Peyer's patch (tissue), 4 donors: ENCODE measurements at regions not wholly inside any gene's neighbourhood (a gene's known extent, or its start where the extent isn't known, plus 50 kb on each side); places are given as distances from the start of the nearest gene placed in this dataset.

Source experiments
- DNase-seq, 3 donors: peaks; one replicate each; pipeline ENCODE4 v3.0.0-alpha.2; 2017 to 2019
- H3K27ac ChIP-seq, 4 donors: fragments of 200-600 bp; sonication (generic); one replicate each; pipeline ENCODE4 v1.5.1; 2016 to 2019
- H3K27me3 ChIP-seq, 2 donors: fragments of 200-600 bp; sonication (generic); one replicate each; pipeline ENCODE4 v1.5.1; 2019
- H3K36me3 ChIP-seq, 3 donors: fragments of 200-600 bp; sonication (generic); one replicate each; pipeline ENCODE4 v1.5.1; 2016 to 2019
- H3K4me1 ChIP-seq, 4 donors: fragments of 200-600 bp; sonication (generic); one replicate each; pipeline ENCODE4 v1.5.1; 2016 to 2019
- H3K4me3 ChIP-seq, 4 donors: fragments of 200-600 bp; sonication (generic); 1 replicate in 3 of 4; 2 replicates in 1 of 4; pipeline ENCODE4 v1.5.1; 2016 to 2019; ENCODE audit warnings: mild to moderate bottlenecking in 1 of 4
- H3K9me3 ChIP-seq, 4 donors: fragments of 200-600 bp; sonication (generic); one replicate each; pipeline ENCODE4 v1.5.1; 2016 to 2019; ENCODE audit warnings: mild to moderate bottlenecking in 1 of 4
- POLR2A ChIP-seq, 2 donors: fragments of 450-650 bp; IDR thresholded peaks; one replicate each; pipeline ENCODE4 v1.5.1; 2017; ENCODE audit warnings: antibody characterized with exemption in 2 of 2, mild to moderate bottlenecking in 2 of 2, moderate library complexity in 2 of 2
- TF ChIP-seq, protein P1 (sequence below), 6 experiments: fragments of 450-650 bp in 4 of 6; fragments of 200-600 bp in 2 of 6; sonication (generic) in 1 of 6; IDR thresholded peaks; one replicate each; pipeline ENCODE4 v1.5.1; 2017 to 2019; ENCODE audit warnings: antibody characterized with exemption in 6 of 6, mild to moderate bottlenecking in 3 of 6, moderate library complexity in 1 of 6

DNA sequence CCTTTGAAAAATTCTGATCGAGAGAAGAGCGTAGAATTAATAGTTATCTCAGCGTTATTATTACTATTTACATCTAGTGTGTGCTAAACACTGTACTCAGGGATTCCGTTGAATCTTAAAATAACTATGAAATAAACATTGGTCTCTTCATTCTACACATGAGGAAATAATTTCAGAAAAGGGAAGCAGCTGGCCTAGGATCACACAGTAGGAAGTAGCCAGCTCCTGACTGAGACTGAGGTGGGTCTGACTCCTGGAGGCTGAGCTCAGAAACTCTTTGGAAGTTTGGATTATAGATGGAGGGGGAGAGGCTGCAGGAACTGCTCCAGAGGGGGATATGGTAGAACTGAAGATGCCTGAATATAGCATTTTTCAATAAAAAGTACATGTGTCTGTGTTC, 183.9 kb upstream of the WDR11 start:
- Histone ChIP-seq H3K4me1 (no peaks in the 10 kb centered on the region), H3K27me3 (no peaks in the 10 kb centered on the region), H3K4me3 (no peak overlapping the region), H3K36me3 (no peaks in the 10 kb centered on the region), H3K9me3 (no peaks in the 10 kb centered on the region), H3K27ac (no peak overlapping the region)
- TF ChIP-seq POLR2A (IDR thresholded peaks at IDR 0.05): no peak
- TF ChIP-seq, protein P1, sequence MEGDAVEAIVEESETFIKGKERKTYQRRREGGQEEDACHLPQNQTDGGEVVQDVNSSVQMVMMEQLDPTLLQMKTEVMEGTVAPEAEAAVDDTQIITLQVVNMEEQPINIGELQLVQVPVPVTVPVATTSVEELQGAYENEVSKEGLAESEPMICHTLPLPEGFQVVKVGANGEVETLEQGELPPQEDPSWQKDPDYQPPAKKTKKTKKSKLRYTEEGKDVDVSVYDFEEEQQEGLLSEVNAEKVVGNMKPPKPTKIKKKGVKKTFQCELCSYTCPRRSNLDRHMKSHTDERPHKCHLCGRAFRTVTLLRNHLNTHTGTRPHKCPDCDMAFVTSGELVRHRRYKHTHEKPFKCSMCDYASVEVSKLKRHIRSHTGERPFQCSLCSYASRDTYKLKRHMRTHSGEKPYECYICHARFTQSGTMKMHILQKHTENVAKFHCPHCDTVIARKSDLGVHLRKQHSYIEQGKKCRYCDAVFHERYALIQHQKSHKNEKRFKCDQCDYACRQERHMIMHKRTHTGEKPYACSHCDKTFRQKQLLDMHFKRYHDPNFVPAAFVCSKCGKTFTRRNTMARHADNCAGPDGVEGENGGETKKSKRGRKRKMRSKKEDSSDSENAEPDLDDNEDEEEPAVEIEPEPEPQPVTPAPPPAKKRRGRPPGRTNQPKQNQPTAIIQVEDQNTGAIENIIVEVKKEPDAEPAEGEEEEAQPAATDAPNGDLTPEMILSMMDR (IDR thresholded peaks at IDR 0.05): no peak
- no peak for DNase-seq

DNA sequence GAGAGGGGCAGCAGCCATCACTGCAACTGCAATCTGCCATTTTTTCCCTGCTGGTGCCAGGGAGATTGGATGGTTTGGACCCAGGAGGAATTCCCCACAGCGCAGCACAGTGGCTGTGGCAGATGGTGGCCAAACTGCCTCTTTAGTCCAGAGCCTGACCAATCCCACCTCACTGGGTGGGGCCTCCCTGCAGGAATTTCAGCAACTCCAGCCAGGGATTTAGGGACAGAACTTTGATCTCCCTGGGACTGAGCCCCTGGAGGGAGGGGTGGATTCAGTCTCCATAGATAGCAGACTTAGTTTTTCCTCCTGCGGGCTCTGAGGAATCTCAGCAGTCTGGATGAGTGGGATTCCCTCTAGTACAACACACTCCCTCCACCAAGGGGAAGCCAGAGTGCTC, 179.7 kb upstream of the WDR11 start:
- no peaks in the 10 kb centered on the region for H3K36me3 ChIP-seq
- no peaks in the 10 kb centered on the region for H3K27me3 ChIP-seq

DNA sequence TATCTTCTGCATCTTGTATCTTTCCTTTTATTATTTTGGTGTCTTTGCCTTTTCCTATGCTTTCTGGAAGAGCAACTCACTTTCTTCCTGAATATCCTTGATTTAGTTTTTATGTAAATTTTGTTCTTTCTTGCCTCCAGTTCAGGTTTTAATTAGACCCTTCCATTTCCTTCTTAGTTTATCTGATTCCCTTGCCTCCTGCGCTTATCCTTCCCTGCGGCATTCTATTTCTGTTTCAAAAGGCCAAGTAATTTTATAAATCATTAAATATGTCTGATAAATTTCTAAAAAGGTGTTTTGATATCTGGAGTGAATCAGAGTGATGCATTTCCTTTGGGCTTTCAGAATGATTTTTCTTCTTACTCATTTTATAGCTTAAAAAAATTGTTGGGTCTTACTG, 167.7 kb upstream of the WDR11 start:
- no peaks in the 10 kb centered on the region for H3K9me3 ChIP-seq
- no peak overlapping the region for H3K4me3 ChIP-seq
- no peaks in the 10 kb centered on the region for H3K27me3 ChIP-seq

More for the DNA sequence above, 179.7 kb upstream of the WDR11 start:
- DNase-seq: no peak
- no peak overlapping the region for H3K4me3 ChIP-seq
- no peak overlapping the region for H3K27ac ChIP-seq
- TF ChIP-seq, protein P1 (IDR thresholded peaks at IDR 0.05): no peak
- no peak for TF ChIP-seq POLR2A (IDR thresholded peaks at IDR 0.05)
- H3K4me1 ChIP-seq: no peaks in the 10 kb centered on the region
- no peaks in the 10 kb centered on the region for H3K9me3 ChIP-seq

DNA sequence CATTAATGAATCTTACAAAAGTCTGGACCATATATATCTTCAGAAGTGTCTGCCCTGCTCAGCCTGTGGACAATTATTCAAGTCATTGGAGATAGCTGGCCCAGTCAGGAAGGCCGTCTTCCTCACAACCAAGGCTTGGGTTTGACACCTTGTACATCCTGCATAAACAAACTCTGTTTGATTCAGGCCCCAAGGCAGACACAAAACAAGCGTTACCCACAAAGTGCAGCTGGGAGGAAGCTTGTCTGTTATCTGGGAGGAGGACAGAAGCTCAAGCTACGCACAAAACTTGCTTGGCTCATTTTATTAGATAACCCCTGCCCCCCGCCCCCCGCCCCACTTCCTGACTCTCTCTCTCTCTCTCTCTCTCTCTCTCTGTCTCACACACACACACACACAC, 166.9 kb upstream of the WDR11 start:
- H3K27ac ChIP-seq: no peak overlapping the region
- TF ChIP-seq POLR2A (IDR thresholded peaks at IDR 0.05): no peak
- TF ChIP-seq, protein P1 (IDR thresholded peaks at IDR 0.05): no peak
- DNase-seq: no peak
- H3K9me3 ChIP-seq: no peaks in the 10 kb centered on the region
- no peaks in the 10 kb centered on the region for H3K36me3 ChIP-seq
- no peaks in the 10 kb centered on the region for H3K27me3 ChIP-seq
- no peak overlapping the region for H3K4me3 ChIP-seq
- no peaks in the 10 kb centered on the region for H3K4me1 ChIP-seq

More for the DNA sequence above, 167.7 kb upstream of the WDR11 start:
- Histone ChIP-seq H3K4me1 (no peaks in the 10 kb centered on the region), H3K36me3 (no peaks in the 10 kb centered on the region), H3K27ac (no peak overlapping the region)
- no peak for DNase-seq
- TF ChIP-seq, protein P1 (IDR thresholded peaks at IDR 0.05): no peak
- no peak for TF ChIP-seq POLR2A (IDR thresholded peaks at IDR 0.05)

DNA sequence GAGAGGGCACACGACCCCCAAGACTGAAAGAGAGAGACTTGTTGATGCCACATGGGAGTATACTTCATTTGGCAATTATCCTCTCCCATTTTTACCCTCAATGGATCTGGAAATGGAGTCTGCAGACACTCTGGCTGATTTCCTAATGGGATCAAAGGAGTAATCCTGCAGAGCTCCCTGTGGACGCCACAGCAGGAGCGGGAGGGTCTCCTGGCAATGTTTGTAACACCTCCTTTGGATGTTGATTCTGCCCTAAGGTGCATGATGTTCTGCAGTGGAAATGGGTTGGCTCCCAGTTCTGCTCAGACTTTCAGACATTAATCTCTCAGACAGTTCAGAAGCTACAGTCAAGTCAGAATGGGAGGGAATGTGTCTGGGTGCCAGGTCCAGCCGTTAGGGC, 166.0 kb upstream of the WDR11 start:
- Histone ChIP-seq H3K4me3 (no peak overlapping the region), H3K4me1 (no peaks in the 10 kb centered on the region), H3K36me3 (no peaks in the 10 kb centered on the region), H3K27me3 (no peaks in the 10 kb centered on the region), H3K9me3 (no peaks in the 10 kb centered on the region), H3K27ac (no peak overlapping the region)
- no peak for DNase-seq
- TF ChIP-seq, protein P1 (IDR thresholded peaks at IDR 0.05): no peak
- TF ChIP-seq POLR2A (IDR thresholded peaks at IDR 0.05): no peak

DNA sequence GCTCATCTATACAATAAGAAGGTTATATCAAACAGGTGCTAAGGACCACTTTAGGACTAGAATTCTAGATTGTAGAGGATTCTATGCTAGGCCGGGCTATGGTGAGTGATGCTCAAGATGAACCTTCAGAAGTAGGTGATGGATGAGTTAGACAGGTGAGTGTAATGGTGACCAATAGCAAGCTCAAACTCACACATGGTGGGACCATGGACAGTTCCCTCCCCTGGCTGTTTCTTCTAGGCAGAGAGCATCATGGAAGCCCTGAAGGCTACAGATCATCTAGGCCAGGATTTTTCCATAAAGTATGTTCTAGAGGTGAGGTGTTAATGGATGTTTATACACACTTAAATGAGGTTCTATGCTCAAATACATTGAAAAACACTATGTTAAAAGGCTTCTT, 162.2 kb upstream of the WDR11 start:
- no peak for DNase-seq
- H3K36me3 ChIP-seq: no peaks in the 10 kb centered on the region
- TF ChIP-seq, protein P1 (IDR thresholded peaks at IDR 0.05): no peak
- TF ChIP-seq POLR2A (IDR thresholded peaks at IDR 0.05): no peak
- H3K27ac ChIP-seq: no peak overlapping the region
- no peak overlapping the region for H3K4me3 ChIP-seq
- no peaks in the 10 kb centered on the region for H3K27me3 ChIP-seq
- H3K4me1 ChIP-seq: no peaks in the 10 kb centered on the region
- no peaks in the 10 kb centered on the region for H3K9me3 ChIP-seq
